ENCODE measurements at regions not wholly inside any gene's neighbourhood (a gene's known extent, or its start where the extent isn't known, plus 50 kb on each side); places are given as distances from the start of the nearest gene placed in this dataset.

- TF ChIP-seq POLR2A (IDR thresholded peaks at IDR 0.05) (no peak), POLR2AphosphoS5 (IDR thresholded peaks at IDR 0.05) (no peak), CTCF (IDR thresholded peaks at IDR 0.05) (no peak)
These were observed 149.3 kb upstream of the FAM3C start for GRCh38 chr7:121545418-121545817.

Measured in transverse colon (tissue), 4 donors.